ENCODE measurements at regions not wholly inside any gene's neighbourhood (a gene's known extent, or its start where the extent isn't known, plus 50 kb on each side); places are given as distances from the start of the nearest gene placed in this dataset.
"Not testable (repeated sequence)": the region's sequence is repeated elsewhere in the genome, so short reads cannot be mapped to it uniquely, and the experiment has no call there.

GRCh38 chr18:78505851-78506461 is 473.7 kb upstream of the SALL3 start:
- DNase-seq (ENCODE audit: low spot score): no peak

GRCh38 chr18:78507217-78507616 is 472.4 kb upstream of the SALL3 start:
- DNase-seq (ENCODE audit: low spot score): no peak

- not testable (repeated sequence) for DNase-seq (ENCODE audit: low spot score)
Observed at GRCh38 chr18:78508228-78508824, 471.3 kb upstream of the SALL3 start.

GRCh38 chr18:78510091-78510490 is 469.5 kb upstream of the SALL3 start:
- DNase-seq (ENCODE audit: low spot score): no peak

GRCh38 chr18:78510636-78511035 is 469.0 kb upstream of the SALL3 start:
- DNase-seq (ENCODE audit: low spot score): no peak

- DNase-seq (ENCODE audit: low spot score): no peak
Observed at GRCh38 chr18:78511666-78512601, 467.7 kb upstream of the SALL3 start.

GRCh38 chr18:78514910-78515670 is 464.5 kb upstream of the SALL3 start:
- no peak for DNase-seq (ENCODE audit: low spot score)

GRCh38 chr18:78517328-78517727 is 462.3 kb upstream of the SALL3 start:
- DNase-seq (ENCODE audit: low spot score): no peak

GRCh38 chr18:78517973-78518372 is 461.6 kb upstream of the SALL3 start:
- DNase-seq (ENCODE audit: low spot score): no peak

- no peak for DNase-seq (ENCODE audit: low spot score)
Observed at GRCh38 chr18:78518805-78519204, 460.8 kb upstream of the SALL3 start.

- no peak for DNase-seq (ENCODE audit: low spot score)
Observed at GRCh38 chr18:78519394-78520062, 460.1 kb upstream of the SALL3 start.

- no peak for DNase-seq (ENCODE audit: low spot score)
Observed at GRCh38 chr18:78521136-78521535, 458.5 kb upstream of the SALL3 start.

GRCh38 chr18:78521744-78522143 is 457.9 kb upstream of the SALL3 start:
- no peak for DNase-seq (ENCODE audit: low spot score)

- DNase-seq (ENCODE audit: low spot score): no peak
Observed at GRCh38 chr18:78522507-78522906, 457.1 kb upstream of the SALL3 start.

- no peak for DNase-seq (ENCODE audit: low spot score)
Observed at GRCh38 chr18:78523850-78524249, 455.8 kb upstream of the SALL3 start.

GRCh38 chr18:78525366-78526111 is 454.1 kb upstream of the SALL3 start:
- no peak for DNase-seq (ENCODE audit: low spot score)

- DNase-seq (ENCODE audit: low spot score): no peak
Observed at GRCh38 chr18:78526275-78526674, 453.3 kb upstream of the SALL3 start.

GRCh38 chr18:78526923-78527711 is 452.5 kb upstream of the SALL3 start:
- DNase-seq (ENCODE audit: low spot score): no peak

GRCh38 chr18:78527984-78528383 is 451.6 kb upstream of the SALL3 start:
- no peak for DNase-seq (ENCODE audit: low spot score)
